ENCODE measurements at regions not wholly inside any gene's neighbourhood (a gene's known extent, or its start where the extent isn't known, plus 50 kb on each side); places are given as distances from the start of the nearest gene placed in this dataset.
"Not testable (repeated sequence)": the region's sequence is repeated elsewhere in the genome, so short reads cannot be mapped to it uniquely, and the experiment has no call there.

DNA sequence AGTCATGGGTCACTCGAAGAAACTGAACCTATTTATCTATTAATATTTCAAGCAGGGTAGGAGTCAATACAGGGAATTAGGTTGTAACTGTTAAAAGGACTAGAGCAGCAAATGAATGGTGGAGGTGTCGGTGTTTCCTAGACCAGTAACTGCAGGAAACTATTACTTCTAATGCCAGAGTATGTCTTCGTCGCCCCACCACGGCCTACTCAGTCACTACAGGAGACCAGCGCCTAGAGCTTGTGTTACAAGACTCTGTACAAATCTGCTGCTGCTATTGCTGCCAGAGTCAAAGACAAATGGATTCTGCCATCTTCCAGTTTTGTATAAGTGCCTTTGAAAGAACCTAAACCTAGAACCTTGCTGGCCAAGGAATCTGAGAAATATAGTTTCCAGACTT, 343.9 kb downstream of the SOX4 start:
- Histone ChIP-seq H3K79me2 (ENCODE audit: control insufficient read depth, insufficient read depth, low read length) (no peaks in the 10 kb centered on the region), H3K36me3 (ENCODE audit: control insufficient read depth in 2 of 2, extremely low read depth in 1 of 2, insufficient read depth in 2 of 2, low read length in 2 of 2) (no peaks in the 10 kb centered on the region), H3K27ac (ENCODE audit: control insufficient read depth, insufficient read depth, low read length) (no peak overlapping the region), H3K4me1 (ENCODE audit: control insufficient read depth, extremely low read depth, insufficient read depth, low read length) (no peaks in the 10 kb centered on the region), H3K4me3 (ENCODE audit: control insufficient read depth in 2 of 3, extremely low read depth in 1 of 3, insufficient read depth in 2 of 3, low read depth in 1 of 3, low read length in 3 of 3) (no peak overlapping the region), H3K9me1 (ENCODE audit: control insufficient read depth, extremely low read depth, insufficient read depth, low read length) (no peaks in the 10 kb centered on the region), H3K27me3 (ENCODE audit: control insufficient read depth, extremely low read depth, insufficient read depth, low read length) (no peaks in the 10 kb centered on the region), H3K9ac (ENCODE audit: control insufficient read depth, extremely low read depth, insufficient read depth, low read length) (no peak overlapping the region), H3K9me3 (ENCODE audit: control insufficient read depth, low read depth, low read length) (no peaks in the 10 kb centered on the region), H2AFZ (ENCODE audit: control insufficient read depth, low read length) (no peak overlapping the region), H3K4me2 (ENCODE audit: control insufficient read depth, extremely low read depth, insufficient read depth, low read depth, low read length) (no peak overlapping the region), H4K20me1 (ENCODE audit: control insufficient read depth, extremely low read depth, insufficient read depth, low read length) (no peaks in the 10 kb centered on the region)
- DNase-seq (ENCODE audit: low read depth, low spot score) = no peak
- no peak for FAIRE-seq
- TF ChIP-seq EZH2 (IDR thresholded peaks at IDR 0.05; ENCODE audit: low read length) = no peak
- TF ChIP-seq, protein P1, sequence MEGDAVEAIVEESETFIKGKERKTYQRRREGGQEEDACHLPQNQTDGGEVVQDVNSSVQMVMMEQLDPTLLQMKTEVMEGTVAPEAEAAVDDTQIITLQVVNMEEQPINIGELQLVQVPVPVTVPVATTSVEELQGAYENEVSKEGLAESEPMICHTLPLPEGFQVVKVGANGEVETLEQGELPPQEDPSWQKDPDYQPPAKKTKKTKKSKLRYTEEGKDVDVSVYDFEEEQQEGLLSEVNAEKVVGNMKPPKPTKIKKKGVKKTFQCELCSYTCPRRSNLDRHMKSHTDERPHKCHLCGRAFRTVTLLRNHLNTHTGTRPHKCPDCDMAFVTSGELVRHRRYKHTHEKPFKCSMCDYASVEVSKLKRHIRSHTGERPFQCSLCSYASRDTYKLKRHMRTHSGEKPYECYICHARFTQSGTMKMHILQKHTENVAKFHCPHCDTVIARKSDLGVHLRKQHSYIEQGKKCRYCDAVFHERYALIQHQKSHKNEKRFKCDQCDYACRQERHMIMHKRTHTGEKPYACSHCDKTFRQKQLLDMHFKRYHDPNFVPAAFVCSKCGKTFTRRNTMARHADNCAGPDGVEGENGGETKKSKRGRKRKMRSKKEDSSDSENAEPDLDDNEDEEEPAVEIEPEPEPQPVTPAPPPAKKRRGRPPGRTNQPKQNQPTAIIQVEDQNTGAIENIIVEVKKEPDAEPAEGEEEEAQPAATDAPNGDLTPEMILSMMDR (optimal IDR thresholded peaks at IDR 0.05 in 1 of 3, IDR thresholded peaks at IDR 0.05 in 1 of 3, conservative IDR thresholded peaks at IDR 0.05 in 1 of 3; ENCODE audit: extremely low read depth in 1 of 3, insufficient read depth in 2 of 3, low read length in 3 of 3) = no peak
- dilution Hi-C loops (cut with MboI; ENCODE audit: extremely low pct_ligation_motif_present, low sequenced_read_pairs) = no loop called here

DNA sequence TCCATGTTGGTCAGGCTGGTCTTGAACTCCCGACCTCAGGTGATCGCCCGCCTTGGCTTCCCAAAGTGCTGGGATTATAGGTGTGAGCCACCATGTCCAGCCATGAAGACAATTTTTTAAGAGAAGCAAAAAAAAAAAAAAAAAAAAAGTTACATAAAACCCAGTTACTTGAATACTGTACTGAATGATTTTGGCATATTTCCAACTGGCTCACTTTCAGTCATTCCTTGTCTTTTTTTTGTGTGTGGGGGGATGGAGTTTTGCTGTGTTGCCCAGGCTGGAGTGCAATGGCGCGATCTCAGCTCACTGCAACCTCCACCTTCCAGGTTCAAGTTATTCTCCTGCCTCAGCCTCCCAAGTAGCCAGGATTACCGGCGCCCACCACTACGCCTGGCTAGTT, 345.5 kb downstream of the SOX4 start:
- H3K79me2 ChIP-seq (ENCODE audit: control insufficient read depth, insufficient read depth, low read length); dilution Hi-C loops (cut with MboI; ENCODE audit: extremely low pct_ligation_motif_present, low sequenced_read_pairs); DNase-seq (ENCODE audit: low read depth, low spot score); FAIRE-seq; H3K27ac ChIP-seq (ENCODE audit: control insufficient read depth, insufficient read depth, low read length); H3K36me3 ChIP-seq (ENCODE audit: control insufficient read depth in 2 of 2, extremely low read depth in 1 of 2, insufficient read depth in 2 of 2, low read length in 2 of 2); H3K4me1 ChIP-seq (ENCODE audit: control insufficient read depth, extremely low read depth, insufficient read depth, low read length); H3K27me3 ChIP-seq (ENCODE audit: control insufficient read depth, extremely low read depth, insufficient read depth, low read length); H3K4me3 ChIP-seq (ENCODE audit: control insufficient read depth in 2 of 3, extremely low read depth in 1 of 3, insufficient read depth in 2 of 3, low read depth in 1 of 3, low read length in 3 of 3); H4K20me1 ChIP-seq (ENCODE audit: control insufficient read depth, extremely low read depth, insufficient read depth, low read length); H2AFZ ChIP-seq (ENCODE audit: control insufficient read depth, low read length); H3K9me3 ChIP-seq (ENCODE audit: control insufficient read depth, low read depth, low read length); H3K4me2 ChIP-seq (ENCODE audit: control insufficient read depth, extremely low read depth, insufficient read depth, low read depth, low read length); H3K9ac ChIP-seq (ENCODE audit: control insufficient read depth, extremely low read depth, insufficient read depth, low read length); H3K9me1 ChIP-seq (ENCODE audit: control insufficient read depth, extremely low read depth, insufficient read depth, low read length): not testable (repeated sequence)

DNA sequence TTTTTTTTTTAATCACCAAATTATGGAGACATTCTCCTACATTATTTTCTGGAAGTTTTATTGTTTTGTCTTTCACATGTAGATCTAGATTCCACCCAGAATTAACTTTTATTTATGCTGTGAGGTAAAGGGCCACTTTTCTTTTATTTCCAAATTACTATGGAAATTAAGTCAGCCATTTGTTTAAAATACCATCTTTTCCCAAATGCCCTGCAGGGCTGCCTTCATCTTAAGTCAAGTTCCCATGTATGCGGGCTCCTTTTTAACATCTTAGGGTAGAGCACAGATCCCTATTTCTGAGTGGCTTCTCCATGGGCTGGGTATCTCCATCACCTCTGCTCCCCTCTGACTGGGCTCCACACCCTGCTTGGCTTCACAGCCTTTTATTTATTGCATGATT, 348.4 kb downstream of the SOX4 start:
- H3K4me2 ChIP-seq (ENCODE audit: control insufficient read depth, extremely low read depth, insufficient read depth, low read depth, low read length) = no peak overlapping the region
- no peaks in the 10 kb centered on the region for H3K36me3 ChIP-seq (ENCODE audit: control insufficient read depth in 2 of 2, extremely low read depth in 1 of 2, insufficient read depth in 2 of 2, low read length in 2 of 2)
- TF ChIP-seq EZH2 (IDR thresholded peaks at IDR 0.05; ENCODE audit: low read length) = no peak
- TF ChIP-seq, protein P1 (optimal IDR thresholded peaks at IDR 0.05 in 1 of 3, IDR thresholded peaks at IDR 0.05 in 1 of 3, conservative IDR thresholded peaks at IDR 0.05 in 1 of 3; ENCODE audit: extremely low read depth in 1 of 3, insufficient read depth in 2 of 3, low read length in 3 of 3) = no peak
- H3K9me3 ChIP-seq (ENCODE audit: control insufficient read depth, low read depth, low read length) = no peaks in the 10 kb centered on the region
- H3K9ac ChIP-seq (ENCODE audit: control insufficient read depth, extremely low read depth, insufficient read depth, low read length) = no peak overlapping the region
- no peaks in the 10 kb centered on the region for H4K20me1 ChIP-seq (ENCODE audit: control insufficient read depth, extremely low read depth, insufficient read depth, low read length)
- no peaks in the 10 kb centered on the region for H3K79me2 ChIP-seq (ENCODE audit: control insufficient read depth, insufficient read depth, low read length)
- no peaks in the 10 kb centered on the region for H3K27me3 ChIP-seq (ENCODE audit: control insufficient read depth, extremely low read depth, insufficient read depth, low read length)
- no peak for FAIRE-seq
- no peaks in the 10 kb centered on the region for H3K4me1 ChIP-seq (ENCODE audit: control insufficient read depth, extremely low read depth, insufficient read depth, low read length)
- no peak overlapping the region for H3K4me3 ChIP-seq (ENCODE audit: control insufficient read depth in 2 of 3, extremely low read depth in 1 of 3, insufficient read depth in 2 of 3, low read depth in 1 of 3, low read length in 3 of 3)
- no peak overlapping the region for H2AFZ ChIP-seq (ENCODE audit: control insufficient read depth, low read length)
- no peak for DNase-seq (ENCODE audit: low read depth, low spot score)
- dilution Hi-C loops (cut with MboI; ENCODE audit: extremely low pct_ligation_motif_present, low sequenced_read_pairs) = no loop called here
- no peak overlapping the region for H3K27ac ChIP-seq (ENCODE audit: control insufficient read depth, insufficient read depth, low read length)
- no peaks in the 10 kb centered on the region for H3K9me1 ChIP-seq (ENCODE audit: control insufficient read depth, extremely low read depth, insufficient read depth, low read length)

All from keratinocyte (primary cell).